ENCODE measurements at regions not wholly inside any gene's neighbourhood (a gene's known extent, or its start where the extent isn't known, plus 50 kb on each side); places are given as distances from the start of the nearest gene placed in this dataset.

DNA sequence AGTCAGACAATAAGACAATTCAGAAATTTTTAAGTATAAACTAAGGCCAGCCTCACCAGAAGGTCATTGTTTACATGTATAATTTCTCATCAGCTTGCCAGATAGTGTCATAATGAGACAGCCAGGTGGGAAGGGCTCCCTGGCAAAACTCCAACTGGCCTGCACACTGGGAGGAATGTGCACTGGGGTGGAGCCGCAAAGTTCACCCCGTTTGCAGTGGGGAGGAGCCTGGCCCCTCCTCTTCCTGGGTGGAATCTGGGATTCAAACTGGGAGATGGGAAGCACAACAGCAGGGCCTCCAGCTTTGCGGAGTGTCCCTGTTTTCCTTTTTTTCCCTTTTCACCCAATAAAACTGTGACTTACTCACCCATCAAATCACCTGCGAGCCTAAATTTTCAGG is 329.9 kb downstream of the SMARCA1 start:
- H3K27ac Mint-ChIP-seq (ENCODE audit: unreplicated experiment): no peak overlapping the region
- H3K4me1 Mint-ChIP-seq (ENCODE audit: low read depth, unreplicated experiment): no peaks in the 10 kb centered on the region
- no peak overlapping the region for H3K4me3 Mint-ChIP-seq (ENCODE audit: unreplicated experiment)
- TF ChIP-seq, protein P1, sequence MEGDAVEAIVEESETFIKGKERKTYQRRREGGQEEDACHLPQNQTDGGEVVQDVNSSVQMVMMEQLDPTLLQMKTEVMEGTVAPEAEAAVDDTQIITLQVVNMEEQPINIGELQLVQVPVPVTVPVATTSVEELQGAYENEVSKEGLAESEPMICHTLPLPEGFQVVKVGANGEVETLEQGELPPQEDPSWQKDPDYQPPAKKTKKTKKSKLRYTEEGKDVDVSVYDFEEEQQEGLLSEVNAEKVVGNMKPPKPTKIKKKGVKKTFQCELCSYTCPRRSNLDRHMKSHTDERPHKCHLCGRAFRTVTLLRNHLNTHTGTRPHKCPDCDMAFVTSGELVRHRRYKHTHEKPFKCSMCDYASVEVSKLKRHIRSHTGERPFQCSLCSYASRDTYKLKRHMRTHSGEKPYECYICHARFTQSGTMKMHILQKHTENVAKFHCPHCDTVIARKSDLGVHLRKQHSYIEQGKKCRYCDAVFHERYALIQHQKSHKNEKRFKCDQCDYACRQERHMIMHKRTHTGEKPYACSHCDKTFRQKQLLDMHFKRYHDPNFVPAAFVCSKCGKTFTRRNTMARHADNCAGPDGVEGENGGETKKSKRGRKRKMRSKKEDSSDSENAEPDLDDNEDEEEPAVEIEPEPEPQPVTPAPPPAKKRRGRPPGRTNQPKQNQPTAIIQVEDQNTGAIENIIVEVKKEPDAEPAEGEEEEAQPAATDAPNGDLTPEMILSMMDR (IDR thresholded peaks at IDR 0.05; ENCODE audit: partially characterized antibody, unreplicated experiment): no peak
- DNase-seq: no peak
- no peaks in the 10 kb centered on the region for H3K27me3 Mint-ChIP-seq (ENCODE audit: unreplicated experiment)
- H3K9me3 Mint-ChIP-seq (ENCODE audit: unreplicated experiment): no peaks in the 10 kb centered on the region
- H3K36me3 Mint-ChIP-seq (ENCODE audit: unreplicated experiment): no peaks in the 10 kb centered on the region

- Mint-ChIP-seq H3K36me3 (ENCODE audit: unreplicated experiment) (no peaks in the 10 kb centered on the region), H3K4me3 (ENCODE audit: unreplicated experiment) (no peak overlapping the region), H3K27ac (ENCODE audit: unreplicated experiment) (no peak overlapping the region), H3K4me1 (ENCODE audit: low read depth, unreplicated experiment) (no peaks in the 10 kb centered on the region), H3K27me3 (ENCODE audit: unreplicated experiment) (no peaks in the 10 kb centered on the region), H3K9me3 (ENCODE audit: unreplicated experiment) (no peaks in the 10 kb centered on the region)
- DNase-seq: no peak
- TF ChIP-seq, protein P1 (IDR thresholded peaks at IDR 0.05; ENCODE audit: partially characterized antibody, unreplicated experiment): no peak
Measured at GRCh38 chrX:129188231-129188630, 335.1 kb downstream of the SMARCA1 start.

- TF ChIP-seq, protein P1 (IDR thresholded peaks at IDR 0.05; ENCODE audit: partially characterized antibody, unreplicated experiment): no peak
- no peaks in the 10 kb centered on the region for H3K36me3 Mint-ChIP-seq (ENCODE audit: unreplicated experiment)
- H3K27me3 Mint-ChIP-seq (ENCODE audit: unreplicated experiment): no peaks in the 10 kb centered on the region
- DNase-seq: no peak
- no peak overlapping the region for H3K27ac Mint-ChIP-seq (ENCODE audit: unreplicated experiment)
- no peak overlapping the region for H3K4me3 Mint-ChIP-seq (ENCODE audit: unreplicated experiment)
- no peaks in the 10 kb centered on the region for H3K9me3 Mint-ChIP-seq (ENCODE audit: unreplicated experiment)
- H3K4me1 Mint-ChIP-seq (ENCODE audit: low read depth, unreplicated experiment): no peaks in the 10 kb centered on the region
Measured at GRCh38 chrX:129176710-129177109, 346.6 kb downstream of the SMARCA1 start.

- no peak for DNase-seq
- no peak overlapping the region for H3K4me3 Mint-ChIP-seq (ENCODE audit: unreplicated experiment)
- H3K27ac Mint-ChIP-seq (ENCODE audit: unreplicated experiment): no peak overlapping the region
- no peaks in the 10 kb centered on the region for H3K4me1 Mint-ChIP-seq (ENCODE audit: low read depth, unreplicated experiment)
- H3K9me3 Mint-ChIP-seq (ENCODE audit: unreplicated experiment): no peaks in the 10 kb centered on the region
- no peaks in the 10 kb centered on the region for H3K27me3 Mint-ChIP-seq (ENCODE audit: unreplicated experiment)
- no peaks in the 10 kb centered on the region for H3K36me3 Mint-ChIP-seq (ENCODE audit: unreplicated experiment)
- TF ChIP-seq, protein P1 (IDR thresholded peaks at IDR 0.05; ENCODE audit: partially characterized antibody, unreplicated experiment): no peak
Measured at GRCh38 chrX:129161108-129161507, 362.2 kb downstream of the SMARCA1 start.

DNA sequence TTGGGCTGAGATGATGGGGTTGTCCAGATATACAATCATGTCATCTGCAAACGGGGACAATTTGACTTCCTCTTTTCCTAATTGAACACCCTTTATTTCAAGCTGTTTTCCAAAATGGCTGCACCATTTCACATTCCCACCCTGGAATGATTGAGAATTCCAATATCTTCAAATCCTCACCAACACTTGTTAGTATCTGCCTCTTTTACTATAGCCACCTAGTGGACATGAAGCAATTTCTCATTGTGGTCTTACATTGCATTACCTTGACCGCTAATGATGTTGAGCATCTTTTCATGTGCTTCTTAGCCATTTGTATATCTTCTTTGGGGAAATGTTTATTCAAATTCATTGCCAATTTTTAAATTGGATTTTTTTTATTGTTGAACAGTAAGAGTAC is 364.8 kb downstream of the SMARCA1 start:
- no peaks in the 10 kb centered on the region for H3K9me3 Mint-ChIP-seq (ENCODE audit: unreplicated experiment)
- TF ChIP-seq, protein P1 (IDR thresholded peaks at IDR 0.05; ENCODE audit: partially characterized antibody, unreplicated experiment): no peak
- peaks cover 2% of the 10 kb centered on the region for H3K4me1 Mint-ChIP-seq (ENCODE audit: low read depth, unreplicated experiment)
- DNase-seq: no peak
- H3K36me3 Mint-ChIP-seq (ENCODE audit: unreplicated experiment): no peaks in the 10 kb centered on the region
- H3K27me3 Mint-ChIP-seq (ENCODE audit: unreplicated experiment): no peaks in the 10 kb centered on the region
- no peak overlapping the region for H3K4me3 Mint-ChIP-seq (ENCODE audit: unreplicated experiment)
- H3K27ac Mint-ChIP-seq (ENCODE audit: unreplicated experiment): no peak overlapping the region
